Mesendoderm (in vitro differentiated cells): ENCODE measurements at regions not wholly inside any gene's neighbourhood (a gene's known extent, or its start where the extent isn't known, plus 50 kb on each side); places are given as distances from the start of the nearest gene placed in this dataset.

Experiments used
- DNase-seq: peaks from one replicate; pipeline ENCODE4 v3.0.0; 2013
- H2AK5ac ChIP-seq: 2 replicates; pipeline ENCODE4 v1.6.1; 2013; ENCODE audit warnings: low read length, inconsistent platforms
- H2BK120ac ChIP-seq: 2 replicates; pipeline ENCODE4 v1.6.1; 2013; ENCODE audit warnings: low read depth, mild to moderate bottlenecking, low read length, moderate library complexity, mixed read lengths
- H2BK15ac ChIP-seq: replicated peaks from 2 replicates; pipeline ENCODE4 v1.6.1; 2013; ENCODE audit warnings: low read depth, mild to moderate bottlenecking, moderate library complexity
- H2BK5ac ChIP-seq: 2 replicates; pipeline ENCODE4 v1.6.1; 2013; ENCODE audit warnings: low read length, inconsistent platforms
- H3K18ac ChIP-seq: 2 replicates; pipeline ENCODE4 v1.6.1; 2013; ENCODE audit warnings: mild to moderate bottlenecking, low read length, mixed read lengths
- H3K23ac ChIP-seq: one replicate; pipeline ENCODE4 v1.6.1; 2013; ENCODE audit warnings: low read length
- H3K27ac ChIP-seq: 2 replicates; pipeline ENCODE4 v1.5.1; 2013; ENCODE audit warnings: low read depth, mild to moderate bottlenecking, inconsistent platforms, low read length, moderate library complexity
- H3K27me3 ChIP-seq: 2 replicates; pipeline ENCODE4 v1.6.1; 2013; ENCODE audit warnings: low read length, control low read depth, mild to moderate bottlenecking, inconsistent platforms; ENCODE audit not compliant: insufficient read depth, poor library complexity
- H3K36me3 ChIP-seq: 2 replicates; pipeline ENCODE4 v1.6.1; 2013; ENCODE audit warnings: low read length, inconsistent platforms; ENCODE audit not compliant: control insufficient read depth, insufficient read depth
- H3K4ac ChIP-seq: one replicate; pipeline ENCODE4 v1.6.1; 2013; ENCODE audit warnings: low read depth, mild to moderate bottlenecking, low read length, moderate library complexity
- H3K4me1 ChIP-seq: 2 replicates; pipeline ENCODE4 v1.6.1; 2013; ENCODE audit warnings: low read depth, low read length, inconsistent platforms; ENCODE audit not compliant: control insufficient read depth
- H3K4me2 ChIP-seq: 2 replicates; pipeline ENCODE4 v1.6.1; 2013; ENCODE audit warnings: low read length
- H3K4me3 ChIP-seq: 2 replicates; pipeline ENCODE4 v1.5.1; 2013; ENCODE audit warnings: mild to moderate bottlenecking, low read length
- H3K56ac ChIP-seq: one replicate; pipeline ENCODE4 v1.6.1; 2013; ENCODE audit warnings: low read length
- H3K79me1 ChIP-seq: 2 replicates; pipeline ENCODE4 v1.6.1; 2013; ENCODE audit warnings: low read length, inconsistent platforms
- H3K79me2 ChIP-seq: 2 replicates; pipeline ENCODE4 v1.6.1; 2013; ENCODE audit warnings: mild to moderate bottlenecking, low read length; ENCODE audit not compliant: control insufficient read depth, insufficient read depth
- H3K9ac ChIP-seq: 2 replicates; pipeline ENCODE4 v1.6.1; 2013; ENCODE audit warnings: low read length, inconsistent platforms
- H4K5ac ChIP-seq: one replicate; pipeline ENCODE4 v1.6.1; 2013; ENCODE audit warnings: low read length
- H4K8ac ChIP-seq: one replicate; pipeline ENCODE4 v1.6.1; 2013; ENCODE audit warnings: low read depth, mild to moderate bottlenecking, control low read depth, low read length, moderate library complexity
- WGBS: extraction: QIAGEN DNeasy Blood & Tissue Kit; methylation state at CpG from one replicate; pipeline ENCODE4 v1.1.7; 2013; ENCODE audit warnings: low lambda C conversion rate, missing lambda C conversion rate; ENCODE audit not compliant: insufficient coverage; ENCODE audit errors: extremely low coverage; 5-methylcytosine and 5-hydroxymethylcytosine counted together

DNA sequence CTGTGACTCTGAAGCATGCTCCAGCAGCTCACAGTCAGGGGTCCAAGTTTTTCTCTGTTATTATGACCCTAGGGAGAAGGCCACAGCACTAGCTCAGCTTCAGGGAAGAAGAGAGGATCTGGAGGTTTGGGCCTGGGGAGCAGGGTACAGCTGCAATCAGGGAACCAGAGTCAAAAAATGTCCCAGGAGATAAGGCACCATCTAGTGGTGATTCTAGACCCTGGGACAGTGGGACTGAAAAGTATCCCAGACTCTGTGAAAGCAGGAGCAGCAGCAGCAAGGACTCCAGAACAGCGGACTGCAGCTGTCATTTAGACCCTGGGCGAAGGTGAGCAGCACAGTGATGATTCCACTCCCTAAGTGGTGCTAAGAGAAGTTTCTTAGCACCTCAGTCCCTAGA is 278.4 kb upstream of the DDX18 start:
- no peak overlapping the region for H3K9ac ChIP-seq
- H3K4ac ChIP-seq, result no peak overlapping the region
- H3K79me1 ChIP-seq, result no peaks in the 10 kb centered on the region
- no peaks in the 10 kb centered on the region for H3K4me1 ChIP-seq
- H2BK15ac ChIP-seq, result no peak overlapping the region
- H3K27ac ChIP-seq, result no peak overlapping the region
- H3K36me3 ChIP-seq, result no peaks in the 10 kb centered on the region
- no peaks in the 10 kb centered on the region for H3K79me2 ChIP-seq
- no peak overlapping the region for H4K5ac ChIP-seq
- H3K56ac ChIP-seq, result no peak overlapping the region
- no CpG with 5 or more reads among the region's 2 CpGs for WGBS
- H3K4me2 ChIP-seq, result no peak overlapping the region
- H3K4me3 ChIP-seq, result no peak overlapping the region
- no peak overlapping the region for H3K18ac ChIP-seq
- no peak overlapping the region for H2BK120ac ChIP-seq
- peak; percentile 74 for DNase-seq
- no peak overlapping the region for H2AK5ac ChIP-seq
- H4K8ac ChIP-seq, result no peak overlapping the region
- no peak overlapping the region for H3K23ac ChIP-seq
- H3K27me3 ChIP-seq, result no peaks in the 10 kb centered on the region
- no peak overlapping the region for H2BK5ac ChIP-seq

- Histone ChIP-seq H3K4ac (no peak overlapping the region), H3K4me2 (no peak overlapping the region), H2AK5ac (no peak overlapping the region), H3K18ac (no peak overlapping the region), H3K4me3 (no peak overlapping the region), H2BK15ac (no peak overlapping the region), H3K27me3 (no peaks in the 10 kb centered on the region), H3K56ac (no peak overlapping the region), H3K4me1 (no peaks in the 10 kb centered on the region), H4K8ac (no peak overlapping the region), H3K79me1 (no peaks in the 10 kb centered on the region), H3K27ac (no peak overlapping the region), H2BK5ac (no peak overlapping the region), H2BK120ac (no peak overlapping the region), H3K9ac (no peak overlapping the region), H3K79me2 (no peaks in the 10 kb centered on the region), H3K23ac (no peak overlapping the region), H4K5ac (no peak overlapping the region), H3K36me3 (no peaks in the 10 kb centered on the region)
- no CpG with 5 or more reads among the region's 4 CpGs for WGBS
- peak; percentile 38 for DNase-seq
Measured at GRCh38 chr2:117537032-117537431, 277.5 kb upstream of the DDX18 start.

DNA sequence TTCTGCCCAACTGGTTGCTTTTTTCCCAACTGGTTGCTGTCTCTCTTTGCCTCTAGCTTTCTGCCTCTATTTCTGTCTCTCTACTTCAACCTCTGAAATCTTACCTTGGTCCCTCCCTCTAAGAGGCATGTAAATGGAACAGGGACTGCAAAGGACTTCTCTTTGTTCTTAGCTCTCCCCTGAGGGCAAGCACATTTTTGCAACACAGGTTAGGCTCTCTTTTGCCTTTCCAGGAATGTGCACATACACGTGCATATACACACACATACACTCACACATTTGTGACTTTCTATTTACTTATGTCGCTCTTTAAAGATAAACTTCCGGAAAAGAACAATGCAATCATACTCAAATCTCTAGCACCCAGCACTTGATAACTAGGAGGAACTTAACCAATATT is 262.6 kb upstream of the DDX18 start:
- H2BK120ac ChIP-seq, result no peak overlapping the region
- no peak overlapping the region for H3K56ac ChIP-seq
- H2AK5ac ChIP-seq, result no peak overlapping the region
- peak; percentile 49 for DNase-seq
- no peaks in the 10 kb centered on the region for H3K79me1 ChIP-seq
- H2BK15ac ChIP-seq, result no peak overlapping the region
- WGBS, result no CpG with 5 or more reads among the region's 3 CpGs
- no peak overlapping the region for H2BK5ac ChIP-seq
- H3K79me2 ChIP-seq, result no peaks in the 10 kb centered on the region
- H3K4me1 ChIP-seq, result peaks cover 5% of the 10 kb centered on the region
- H4K8ac ChIP-seq, result no peak overlapping the region
- H3K4ac ChIP-seq, result no peak overlapping the region
- no peak overlapping the region for H4K5ac ChIP-seq
- no peak overlapping the region for H3K23ac ChIP-seq
- no peak overlapping the region for H3K27ac ChIP-seq
- no peaks in the 10 kb centered on the region for H3K27me3 ChIP-seq
- H3K36me3 ChIP-seq, result no peaks in the 10 kb centered on the region
- H3K9ac ChIP-seq, result no peak overlapping the region
- H3K4me3 ChIP-seq, result no peak overlapping the region
- no peak overlapping the region for H3K4me2 ChIP-seq
- no peak overlapping the region for H3K18ac ChIP-seq

DNA sequence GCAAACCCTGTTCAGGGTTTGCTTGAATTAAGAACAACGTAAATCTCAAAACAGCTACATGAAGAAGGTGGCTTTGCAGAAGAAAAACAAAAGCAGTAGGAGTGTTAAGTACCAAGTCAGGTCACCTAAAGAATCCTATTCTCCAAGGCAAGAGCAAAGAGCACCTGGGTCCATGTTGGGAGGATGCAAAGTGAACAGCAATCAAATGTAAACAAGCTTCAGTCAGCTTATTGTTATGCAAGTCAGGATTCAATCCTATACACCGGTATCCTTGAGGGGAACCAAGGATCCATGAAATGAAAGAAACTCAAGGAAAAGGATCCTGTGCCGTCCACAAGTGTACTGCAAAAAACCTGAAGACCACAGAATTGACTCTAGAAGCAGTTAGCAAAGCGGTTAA is 261.0 kb upstream of the DDX18 start:
- no peak overlapping the region for H3K23ac ChIP-seq

DNA sequence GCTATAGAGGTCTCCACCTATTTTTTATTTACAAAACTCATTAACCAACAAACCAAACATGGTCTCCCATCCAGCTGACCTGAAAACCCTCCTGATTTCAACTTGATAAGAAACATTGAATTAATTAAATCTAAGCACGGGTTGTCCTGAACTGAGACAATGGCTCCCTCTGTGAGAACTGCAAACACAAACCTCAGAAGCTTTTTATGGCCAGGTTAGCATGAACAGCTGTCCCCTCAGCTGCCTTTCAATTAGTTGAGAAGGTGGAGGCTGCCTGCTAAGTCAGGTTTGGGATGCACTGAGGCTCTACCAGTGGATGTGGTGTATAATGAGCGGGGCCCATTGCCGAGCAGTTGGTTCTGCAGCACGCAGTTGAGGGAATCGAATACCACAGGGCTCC is 258.5 kb upstream of the DDX18 start:
- no peak overlapping the region for H2BK120ac ChIP-seq
- no peak overlapping the region for H3K4me3 ChIP-seq
- H3K4ac ChIP-seq, result no peak overlapping the region
- H4K5ac ChIP-seq, result no peak overlapping the region
- no peaks in the 10 kb centered on the region for H3K36me3 ChIP-seq
- H2BK15ac ChIP-seq, result no peak overlapping the region
- H2AK5ac ChIP-seq, result no peak overlapping the region
- H3K79me1 ChIP-seq, result no peaks in the 10 kb centered on the region
- WGBS, result no CpG with 5 or more reads among the region's 5 CpGs
- no peak overlapping the region for H3K9ac ChIP-seq
- no peak overlapping the region for H2BK5ac ChIP-seq
- H4K8ac ChIP-seq, result no peak overlapping the region
- no peak overlapping the region for H3K56ac ChIP-seq
- H3K27ac ChIP-seq, result no peak overlapping the region
- H3K18ac ChIP-seq, result no peak overlapping the region
- H3K4me2 ChIP-seq, result no peak overlapping the region
- DNase-seq, result no peak
- no peak overlapping the region for H3K23ac ChIP-seq
- no peaks in the 10 kb centered on the region for H3K27me3 ChIP-seq
- H3K79me2 ChIP-seq, result no peaks in the 10 kb centered on the region
- H3K4me1 ChIP-seq, result peaks cover 5% of the 10 kb centered on the region

More for the DNA sequence above, 261.0 kb upstream of the DDX18 start:
- Histone ChIP-seq H2BK120ac (no peak overlapping the region), H3K79me1 (no peaks in the 10 kb centered on the region), H3K56ac (no peak overlapping the region), H3K4ac (no peak overlapping the region), H3K4me1 (peaks cover 5% of the 10 kb centered on the region), H2BK15ac (no peak overlapping the region), H3K9ac (no peak overlapping the region), H3K4me3 (no peak overlapping the region), H3K36me3 (no peaks in the 10 kb centered on the region), H3K79me2 (no peaks in the 10 kb centered on the region), H3K27me3 (no peaks in the 10 kb centered on the region), H2AK5ac (no peak overlapping the region), H3K4me2 (no peak overlapping the region), H3K18ac (no peak overlapping the region), H4K8ac (no peak overlapping the region), H4K5ac (no peak overlapping the region), H3K27ac (no peak overlapping the region), H2BK5ac (no peak overlapping the region)
- WGBS, result no CpG with 5 or more reads among the region's 4 CpGs
- no peak for DNase-seq

DNA sequence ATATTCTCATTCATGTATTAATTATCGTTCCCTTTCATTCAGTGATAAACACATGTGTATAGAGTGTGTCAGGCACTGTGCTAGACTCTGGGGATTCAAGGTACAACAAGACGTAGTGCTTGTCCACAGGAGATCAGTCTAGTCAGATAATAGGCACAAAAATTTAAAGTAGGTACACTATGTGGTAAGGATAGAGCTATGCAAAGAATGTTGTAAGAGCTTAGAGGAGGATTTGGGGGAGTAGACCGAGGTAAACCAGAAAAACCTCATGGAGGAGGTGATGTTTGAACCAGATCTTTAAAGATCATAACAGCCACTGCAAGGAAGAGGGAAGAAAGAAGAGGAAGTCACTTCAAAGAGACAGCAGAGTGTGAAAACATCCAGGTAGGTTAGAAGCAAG is 256.9 kb upstream of the DDX18 start:
- Histone ChIP-seq H2BK120ac (no peak overlapping the region), H3K79me2 (no peaks in the 10 kb centered on the region), H3K4ac (no peak overlapping the region), H3K23ac (no peak overlapping the region), H4K8ac (no peak overlapping the region), H3K27ac (no peak overlapping the region), H3K79me1 (no peaks in the 10 kb centered on the region), H3K36me3 (no peaks in the 10 kb centered on the region), H2AK5ac (no peak overlapping the region), H3K4me3 (no peak overlapping the region), H4K5ac (no peak overlapping the region), H3K18ac (no peak overlapping the region), H3K56ac (no peak overlapping the region), H2BK5ac (no peak overlapping the region), H3K9ac (no peak overlapping the region), H3K27me3 (no peaks in the 10 kb centered on the region), H2BK15ac (no peak overlapping the region), H3K4me2 (no peak overlapping the region), H3K4me1 (no peaks in the 10 kb centered on the region)
- whole genome bisulfite sequencing, result no CpG with 5 or more reads among the region's 3 CpGs
- DNase-seq, result peak; percentile 19
